ENCODE measurements at regions not wholly inside any gene's neighbourhood (a gene's known extent, or its start where the extent isn't known, plus 50 kb on each side); places are given as distances from the start of the nearest gene placed in this dataset.

DNA sequence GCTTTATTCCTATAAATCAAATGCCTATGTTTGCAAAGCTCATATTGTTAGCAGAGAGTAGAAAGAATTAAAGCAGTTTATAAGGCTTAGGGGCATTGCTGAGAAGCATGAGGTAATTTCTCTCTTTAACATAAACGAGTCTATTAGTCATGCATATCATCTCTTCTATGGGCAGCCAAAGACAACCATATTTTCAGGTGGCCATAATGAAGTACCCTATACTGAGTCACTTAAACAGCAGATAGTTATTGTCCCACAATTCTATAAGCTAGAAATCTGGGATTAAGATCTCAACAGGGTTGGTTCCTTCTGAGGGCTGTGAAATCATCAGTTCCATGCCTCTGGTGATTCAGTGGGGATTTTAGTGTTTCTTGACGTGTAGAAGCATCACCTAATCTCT lies 277.5 kb downstream of the NR4A2 start:
- 45 to 65% (median 62%) methylated on average over 2 of the region's 2 CpGs for WGBS, 4 donors

GRCh38 chr2:156046900-156047299 lies 285.6 kb downstream of the NR4A2 start:
- DNase-seq (no peak), ATAC-seq (no peak)
- Histone ChIP-seq H3K4me1 (no peaks in the 10 kb centered on the region), H3K9me3 (peaks cover 0 to 4% (median 0%) of the 10 kb centered on the region in 12 donors), H3K27me3 (no peaks in the 10 kb centered on the region), H3K27ac (no peak overlapping the region), H3K36me3 (no peaks in the 10 kb centered on the region), H3K4me3 (no peak overlapping the region)
- WGBS, 4 donors = 72 to 78% (median 76%) methylated on average over 2 of the region's 2 CpGs
- intact Hi-C loops (cut with DNase I) = no loop called here
- no peak for TF ChIP-seq CTCF (IDR thresholded peaks at IDR 0.05)

More for the DNA sequence above, 277.5 kb downstream of the NR4A2 start:
- no peaks in the 10 kb centered on the region for H3K27me3 ChIP-seq
- intact Hi-C loops (cut with DNase I) = no loop called here
- DNase-seq (no peak), ATAC-seq (no peak)
- no peaks in the 10 kb centered on the region for H3K4me1 ChIP-seq
- H3K27ac ChIP-seq = no peak overlapping the region
- H3K36me3 ChIP-seq = no peaks in the 10 kb centered on the region
- no peak overlapping the region for H3K4me3 ChIP-seq
- TF ChIP-seq CTCF (IDR thresholded peaks at IDR 0.05) (no peak), POLR2A (IDR thresholded peaks at IDR 0.05) (no peak)
- H3K9me3 ChIP-seq = no peaks in the 10 kb centered on the region

- Histone ChIP-seq H3K36me3 (no peaks in the 10 kb centered on the region), H3K27me3 (no peaks in the 10 kb centered on the region), H3K9me3 (peaks cover 0 to 4% (median 0%) of the 10 kb centered on the region in 12 donors), H3K4me3 (no peak overlapping the region), H3K4me1 (no peaks in the 10 kb centered on the region), H3K27ac (no peak overlapping the region)
- intact Hi-C loops (cut with DNase I) = no loop called here
- ATAC-seq (no peak), DNase-seq (no peak)
- TF ChIP-seq POLR2A (IDR thresholded peaks at IDR 0.05) (no peak), CTCF (IDR thresholded peaks at IDR 0.05) (no peak)
Measured at GRCh38 chr2:156042895-156043294, 289.6 kb downstream of the NR4A2 start.

DNA sequence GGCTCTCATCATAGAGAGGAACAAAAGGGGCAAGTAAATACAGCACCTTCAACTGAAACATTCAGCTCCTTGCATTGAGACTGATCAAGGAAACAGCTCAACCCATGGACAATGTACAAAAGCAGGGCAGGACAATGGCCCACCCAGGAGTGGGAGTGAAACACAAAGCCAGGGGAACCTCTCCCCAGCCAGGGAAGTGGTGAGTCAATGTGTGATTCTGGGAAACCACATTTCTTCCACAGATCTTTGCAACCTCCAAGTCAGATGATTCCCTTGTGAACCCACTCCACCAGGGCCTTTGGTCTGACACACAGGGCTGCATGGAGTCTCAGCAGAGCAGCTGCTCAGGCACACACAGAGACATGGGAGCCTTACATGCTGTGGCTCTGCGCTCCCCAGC lies 294.5 kb downstream of the NR4A2 start:
- TF ChIP-seq POLR2A (IDR thresholded peaks at IDR 0.05) (no peak), CTCF (IDR thresholded peaks at IDR 0.05) (no peak)
- ATAC-seq = no peak
- Histone ChIP-seq H3K27ac (no peak overlapping the region), H3K9me3 (peaks cover 0 to 2% (median 0%) of the 10 kb centered on the region in 12 donors), H3K4me1 (no peaks in the 10 kb centered on the region), H3K27me3 (no peaks in the 10 kb centered on the region), H3K4me3 (no peak overlapping the region), H3K36me3 (no peaks in the 10 kb centered on the region)
- WGBS, 4 donors = 95 to 100% (median 95%) methylated on average over 1 of the region's 1 CpG; no CpG with 5 or more reads in 1 of the 4 donors
- no peak for DNase-seq
- intact Hi-C loops (cut with DNase I) = no loop called here

Measured in heart left ventricle (tissue), 16 donors.